Lower leg skin (tissue), 4 donors: ENCODE measurements at regions not wholly inside any gene's neighbourhood (a gene's known extent, or its start where the extent isn't known, plus 50 kb on each side); places are given as distances from the start of the nearest gene placed in this dataset.

ENCODE experiments used
- DNase-seq, 2 donors: peaks; one replicate each; pipeline ENCODE4 v3.0.0-alpha.2; 2019; ENCODE audit warnings: low spot score in 2 of 2
- H3K4me3 ChIP-seq: fragments of 200-600 bp; sonication (generic); 2 replicates; pipeline ENCODE4 v1.5.1; 2017; ENCODE audit warnings: mild to moderate bottlenecking, low read depth; ENCODE audit not compliant: poor library complexity, severe bottlenecking
- CTCF ChIP-seq, 3 donors: fragments of 450-650 bp; IDR thresholded peaks; one replicate each; pipeline ENCODE4 v1.5.1; 2016; ENCODE audit warnings: antibody characterized with exemption in 3 of 3, mild to moderate bottlenecking in 3 of 3, moderate library complexity in 2 of 3
- POLR2A ChIP-seq, 2 donors: fragments of 450-650 bp; IDR thresholded peaks; one replicate each; pipeline ENCODE4 v1.6.1; 2016 to 2017; ENCODE audit warnings: antibody characterized with exemption in 2 of 2, mild to moderate bottlenecking in 1 of 2, moderate library complexity in 1 of 2
- WGBS, 2 donors: methylation state at CpG; one replicate each; pipeline ENCODE4 v1.1.5; 2018; 5-methylcytosine and 5-hydroxymethylcytosine counted together
- intact Hi-C: fragments of 100-400 bp; cut with DNase I; formaldehyde crosslinking; loops from one replicate; pipeline ENCODE4 v1.15.0; 2023; ENCODE audit warnings: low total_unique reads

GRCh38 chr13:30052120-30052519 is 201.7 kb upstream of the UBL3 start:
- TF ChIP-seq POLR2A (IDR thresholded peaks at IDR 0.05), result no peak
- TF ChIP-seq CTCF (IDR thresholded peaks at IDR 0.05), result no peak
- no peak overlapping the region for H3K4me3 ChIP-seq
- 51 to 58% methylated on average over 7 of the region's 7 CpGs for WGBS, 2 donors
- intact Hi-C loops, result no loop called here
- no peak for DNase-seq

GRCh38 chr13:30051531-30052060 is 201.2 kb upstream of the UBL3 start:
- intact Hi-C loops, result no loop called here
- H3K4me3 ChIP-seq, result no peak overlapping the region
- DNase-seq, result no peak
- no peak for TF ChIP-seq POLR2A (IDR thresholded peaks at IDR 0.05)
- no peak for TF ChIP-seq CTCF (IDR thresholded peaks at IDR 0.05)
- 74 to 88% methylated on average over 2 of the region's 2 CpGs for WGBS, 2 donors

GRCh38 chr13:30049692-30050091 is 199.3 kb upstream of the UBL3 start:
- 37 to 54% methylated on average over 5 of the region's 5 CpGs for WGBS, 2 donors
- TF ChIP-seq CTCF (IDR thresholded peaks at IDR 0.05) (no peak), POLR2A (IDR thresholded peaks at IDR 0.05) (no peak)
- no peak for DNase-seq
- intact Hi-C loops, result no loop called here
- H3K4me3 ChIP-seq, result no peak overlapping the region

- 76 to 86% methylated on average over 3 of the region's 3 CpGs for WGBS, 2 donors
- no peak overlapping the region for H3K4me3 ChIP-seq
- TF ChIP-seq CTCF (IDR thresholded peaks at IDR 0.05) (no peak), POLR2A (IDR thresholded peaks at IDR 0.05) (no peak)
- no peak for DNase-seq
- intact Hi-C loops, result no loop called here
Measured at GRCh38 chr13:30047154-30047874, 196.9 kb upstream of the UBL3 start.

- DNase-seq, result no peak
Measured at GRCh38 chr13:30045916-30046704, 195.7 kb upstream of the UBL3 start.

More at GRCh38 chr13:30045916-30046704, 195.7 kb upstream of the UBL3 start:
- WGBS, 2 donors, result 70 to 74% methylated on average over 7 of the region's 7 CpGs
- no peak for TF ChIP-seq CTCF (IDR thresholded peaks at IDR 0.05)
- intact Hi-C loops, result no loop called here
- H3K4me3 ChIP-seq, result no peak overlapping the region
